PC-9 (cell line): ENCODE measurements at regions not wholly inside any gene's neighbourhood (a gene's known extent, or its start where the extent isn't known, plus 50 kb on each side); places are given as distances from the start of the nearest gene placed in this dataset.

Experiments
- CTCF ChIP-seq: fragments of 200-600 bp; sonication (generic); conservative IDR thresholded peaks from 2 replicates; pipeline ENCODE4 v1.6.1; 2017; ENCODE audit warnings: mixed run types, antibody characterized with exemption, mild to moderate bottlenecking, moderate library complexity
- EZH2 ChIP-seq: fragments of 200-600 bp; sonication (generic); IDR thresholded peaks from 2 replicates; pipeline ENCODE4 v1.8.0; 2017; ENCODE audit warnings: antibody characterized with exemption, low read depth

- no peak for TF ChIP-seq CTCF
- no peak for TF ChIP-seq EZH2
Measured at GRCh38 chr9:88800329-88800682, 191.0 kb upstream of the S1PR3 start.
